Mucosa of rectum (tissue), 2 donors: ENCODE measurements at regions not wholly inside any gene's neighbourhood (a gene's known extent, or its start where the extent isn't known, plus 50 kb on each side); places are given as distances from the start of the nearest gene placed in this dataset.

Experiments used
- H3K27ac ChIP-seq, 2 donors: one replicate each; pipeline ENCODE4 v1.7.0; 2013; ENCODE audit warnings: inconsistent platforms in 2 of 2, low read depth in 2 of 2, low read length in 2 of 2
- H3K27me3 ChIP-seq, 2 donors: one replicate each; pipeline ENCODE4 v1.7.0; 2013; ENCODE audit warnings: low read length in 2 of 2; ENCODE audit not compliant: control insufficient read depth in 2 of 2, insufficient read depth in 2 of 2
- H3K36me3 ChIP-seq, 2 donors: one replicate each; pipeline ENCODE4 v1.7.0; 2013; ENCODE audit warnings: low read length in 2 of 2; ENCODE audit not compliant: control insufficient read depth in 2 of 2, insufficient read depth in 2 of 2
- H3K4me1 ChIP-seq, 2 donors: one replicate each; pipeline ENCODE4 v1.7.0; 2013; ENCODE audit warnings: low read length in 2 of 2, mild to moderate bottlenecking in 1 of 2; ENCODE audit not compliant: control insufficient read depth in 2 of 2, insufficient read depth in 2 of 2
- H3K4me3 ChIP-seq, 2 donors: one replicate each; pipeline ENCODE4 v1.7.0; 2013; ENCODE audit warnings: low read length in 2 of 2
- H3K9ac ChIP-seq, 2 donors: one replicate each; pipeline ENCODE4 v1.7.0; 2013; ENCODE audit warnings: low read length in 2 of 2, low read depth in 1 of 2, mild to moderate bottlenecking in 1 of 2
- H3K9me3 ChIP-seq, 2 donors: one replicate each; pipeline ENCODE4 v1.7.0; 2013; ENCODE audit warnings: low read length in 2 of 2; ENCODE audit not compliant: control insufficient read depth in 2 of 2
- donor health status: healthy.
- donor health status: Normal muscosa, but diverticular disease.

DNA sequence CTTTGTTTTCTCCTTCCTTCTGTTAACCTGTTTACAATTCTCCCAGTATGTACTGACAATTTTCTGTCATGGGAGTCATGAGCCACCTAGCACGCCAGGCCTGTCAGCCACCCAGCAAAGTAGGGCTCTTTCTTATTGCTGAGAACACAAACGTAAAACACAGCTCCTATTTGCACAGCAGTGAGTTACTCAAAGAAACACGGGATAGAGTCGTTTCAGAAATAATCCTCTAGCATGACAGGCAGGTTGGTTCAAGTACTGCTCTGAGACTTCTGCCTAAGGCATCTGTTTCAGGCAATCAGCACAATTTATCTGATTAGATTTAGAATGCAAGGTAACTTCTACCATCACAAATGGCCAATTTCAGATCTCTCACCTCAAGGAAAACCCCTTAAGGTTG is 88.8 kb downstream of the CD24 start:
- Histone ChIP-seq H3K4me1 (peaks cover 0 to 5% of the 10 kb centered on the region in 2 donors), H3K4me3 (no peak overlapping the region), H3K27me3 (no peaks in the 10 kb centered on the region), H3K9ac (no peak overlapping the region), H3K36me3 (no peaks in the 10 kb centered on the region), H3K27ac (no peak overlapping the region), H3K9me3 (no peaks in the 10 kb centered on the region)

GRCh38 chr6:106884576-106884975 is 90.0 kb downstream of the CD24 start:
- no peak overlapping the region for H3K27ac ChIP-seq

DNA sequence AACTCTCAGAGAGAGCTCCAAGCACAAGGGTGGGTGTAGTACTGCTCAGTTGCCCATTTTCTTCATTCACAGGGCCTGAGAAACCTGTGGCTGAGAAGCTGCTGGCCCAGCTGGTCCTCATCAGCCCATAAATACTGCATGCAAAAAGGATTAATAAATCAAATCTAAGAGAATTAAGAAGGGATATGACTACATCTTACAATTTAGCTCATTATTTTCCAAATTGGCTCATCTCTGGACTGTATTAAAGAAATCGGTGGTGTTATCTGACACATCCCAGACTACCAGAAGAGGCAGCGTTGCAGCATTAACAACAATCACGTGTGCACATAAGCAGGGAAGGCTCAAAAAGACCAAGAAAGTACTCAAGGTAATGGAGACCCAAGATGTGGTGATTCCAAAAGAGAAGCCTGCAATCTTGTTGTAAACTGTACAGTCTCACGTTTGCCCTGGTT is 90.7 kb downstream of the CD24 start:
- no peaks in the 10 kb centered on the region for H3K9me3 ChIP-seq
- H3K4me3 ChIP-seq = no peak overlapping the region
- no peaks in the 10 kb centered on the region for H3K36me3 ChIP-seq
- H3K27me3 ChIP-seq = no peaks in the 10 kb centered on the region
- no peak overlapping the region for H3K27ac ChIP-seq
- H3K4me1 ChIP-seq = peaks cover 0 to 5% of the 10 kb centered on the region in 2 donors
- H3K9ac ChIP-seq = no peak overlapping the region

More at GRCh38 chr6:106884576-106884975, 90.0 kb downstream of the CD24 start:
- Histone ChIP-seq H3K4me3 (no peak overlapping the region), H3K9me3 (no peaks in the 10 kb centered on the region), H3K9ac (no peak overlapping the region), H3K27me3 (no peaks in the 10 kb centered on the region), H3K4me1 (peaks cover 0 to 5% of the 10 kb centered on the region in 2 donors), H3K36me3 (no peaks in the 10 kb centered on the region)

DNA sequence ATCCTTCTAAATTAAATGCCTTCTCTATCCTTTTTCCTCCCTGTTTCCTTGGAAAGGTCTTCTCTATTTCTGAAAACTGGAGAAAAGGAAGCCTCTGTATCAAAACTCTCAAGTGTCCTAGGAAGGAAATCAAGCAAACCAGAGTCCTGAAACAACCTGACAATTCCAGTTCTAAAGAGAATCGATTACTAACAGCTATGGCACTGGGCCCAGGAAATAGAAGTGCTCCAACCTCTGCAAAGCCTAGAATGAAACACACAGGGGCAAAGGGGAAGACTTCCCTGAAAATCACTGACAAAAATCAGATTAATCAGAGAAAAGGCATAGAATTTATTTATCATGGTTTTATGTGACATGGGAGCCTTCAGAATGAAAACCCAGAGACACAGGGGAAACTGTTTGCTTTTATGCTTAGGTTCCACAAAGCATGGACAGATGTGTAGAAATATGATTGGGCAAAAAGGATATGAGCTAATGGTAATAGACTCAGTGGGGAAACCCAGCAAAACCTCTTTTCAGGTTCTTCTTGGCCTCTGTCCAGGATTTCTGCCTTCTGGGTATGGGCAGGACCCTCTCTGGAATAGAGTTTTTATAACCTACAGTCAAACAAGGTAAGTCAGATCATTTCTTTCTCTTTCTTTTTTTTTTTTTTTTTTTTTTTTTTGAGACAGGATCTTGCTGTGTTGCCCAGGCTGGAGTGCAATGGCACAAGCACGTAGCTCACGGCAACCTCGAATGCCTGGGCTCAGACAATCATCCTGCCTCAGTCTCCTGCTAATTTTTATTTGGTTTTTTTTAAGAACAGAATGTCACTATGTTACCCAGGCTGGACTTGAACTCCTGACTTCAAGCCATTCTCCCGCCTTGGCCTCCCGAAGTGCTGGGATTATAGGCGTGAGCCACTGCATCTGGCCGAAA is 91.7 kb downstream of the CD24 start:
- H3K27ac ChIP-seq = peak overlapping the region in 1 of 2 donors; percentile 21

DNA sequence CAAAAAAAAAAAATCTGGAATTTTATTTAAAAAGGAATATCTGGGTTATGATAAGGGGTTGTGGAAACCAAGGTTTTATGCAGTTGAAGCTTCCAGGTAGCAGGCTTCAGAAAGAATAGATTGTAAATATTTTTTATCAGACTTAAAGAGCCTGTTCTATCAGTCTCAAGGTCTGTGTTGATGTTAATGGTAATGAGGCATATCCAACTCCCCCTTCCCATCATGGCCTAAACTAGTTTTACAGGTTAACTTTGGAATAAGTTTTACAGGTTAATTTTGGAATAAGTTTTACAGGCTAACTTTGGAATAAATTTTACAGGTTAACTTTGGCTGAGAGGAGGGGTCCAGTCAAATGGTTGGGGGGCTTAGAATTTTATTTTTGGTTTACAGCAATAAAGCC is 92.4 kb downstream of the CD24 start:
- Histone ChIP-seq H3K4me3 (no peak overlapping the region), H3K9me3 (no peaks in the 10 kb centered on the region), H3K27ac (peak overlapping the region in 1 of 2 donors; percentile 21), H3K9ac (no peak overlapping the region), H3K27me3 (no peaks in the 10 kb centered on the region), H3K36me3 (no peaks in the 10 kb centered on the region), H3K4me1 (peaks cover 0 to 3% of the 10 kb centered on the region in 2 donors)

More for the DNA sequence above, 91.7 kb downstream of the CD24 start:
- H3K27me3 ChIP-seq = no peaks in the 10 kb centered on the region
- H3K9ac ChIP-seq = no peak overlapping the region
- no peak overlapping the region for H3K4me3 ChIP-seq
- no peaks in the 10 kb centered on the region for H3K9me3 ChIP-seq
- H3K4me1 ChIP-seq = peaks cover 0 to 5% of the 10 kb centered on the region in 2 donors
- H3K36me3 ChIP-seq = no peaks in the 10 kb centered on the region

- no peaks in the 10 kb centered on the region for H3K4me1 ChIP-seq
- no peak overlapping the region for H3K4me3 ChIP-seq
- H3K27me3 ChIP-seq = no peaks in the 10 kb centered on the region
- no peak overlapping the region for H3K9ac ChIP-seq
- H3K9me3 ChIP-seq = peaks cover 0 to under 1% of the 10 kb centered on the region in 2 donors
- H3K36me3 ChIP-seq = no peaks in the 10 kb centered on the region
- no peak overlapping the region for H3K27ac ChIP-seq
Measured at GRCh38 chr6:106880952-106881351, 93.6 kb downstream of the CD24 start.

DNA sequence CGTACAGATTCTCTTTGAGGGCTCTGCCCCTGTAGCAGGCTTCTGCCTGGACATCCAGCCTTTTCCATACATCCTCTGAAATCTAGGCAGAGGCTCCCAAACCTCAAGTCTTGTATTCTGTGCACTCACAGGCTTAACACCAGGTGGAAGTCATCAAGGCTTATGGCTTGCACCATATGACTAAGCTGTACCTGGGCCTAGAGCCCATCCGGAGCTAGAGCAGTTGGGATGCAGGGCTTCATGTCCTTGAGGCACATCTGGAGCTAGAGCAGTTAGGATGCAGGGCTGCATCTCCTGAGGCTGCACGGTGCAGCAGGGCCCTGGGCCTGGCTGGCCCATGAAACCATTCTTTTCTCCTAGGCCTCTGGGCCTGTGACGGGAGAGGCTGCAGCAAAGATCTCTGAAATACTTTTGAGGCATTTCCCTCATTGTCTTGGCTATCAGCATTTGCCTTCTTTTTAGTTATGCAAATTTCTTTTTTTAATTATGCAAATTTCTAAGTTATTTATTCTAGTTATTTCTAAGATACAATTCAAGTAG is 98.7 kb downstream of the CD24 start:
- no peaks in the 10 kb centered on the region for H3K36me3 ChIP-seq
- peaks cover 0 to 4% of the 10 kb centered on the region in 2 donors for H3K9me3 ChIP-seq
- H3K4me3 ChIP-seq = no peak overlapping the region
- no peak overlapping the region for H3K27ac ChIP-seq
- H3K9ac ChIP-seq = no peak overlapping the region
- H3K4me1 ChIP-seq = no peaks in the 10 kb centered on the region
- H3K27me3 ChIP-seq = no peaks in the 10 kb centered on the region

GRCh38 chr6:106874481-106874880 is 100.0 kb downstream of the CD24 start:
- no peak overlapping the region for H3K9ac ChIP-seq
- no peak overlapping the region for H3K27ac ChIP-seq
- no peak overlapping the region for H3K4me3 ChIP-seq
- H3K27me3 ChIP-seq = no peaks in the 10 kb centered on the region
- no peaks in the 10 kb centered on the region for H3K36me3 ChIP-seq
- no peaks in the 10 kb centered on the region for H3K4me1 ChIP-seq
- H3K9me3 ChIP-seq = peaks cover 0 to 4% of the 10 kb centered on the region in 2 donors

- Histone ChIP-seq H3K27me3 (no peaks in the 10 kb centered on the region), H3K36me3 (no peaks in the 10 kb centered on the region), H3K9ac (no peak overlapping the region), H3K4me3 (no peak overlapping the region), H3K9me3 (peaks cover 0 to 4% of the 10 kb centered on the region in 2 donors), H3K27ac (no peak overlapping the region), H3K4me1 (no peaks in the 10 kb centered on the region)
Measured at GRCh38 chr6:106872049-106872448, 102.5 kb downstream of the CD24 start.
